ENCODE measurements at regions not wholly inside any gene's neighbourhood (a gene's known extent, or its start where the extent isn't known, plus 50 kb on each side); places are given as distances from the start of the nearest gene placed in this dataset.
A peak's percentile ranks its signal among the peaks of the same experiment; 100 is the strongest.

DNA sequence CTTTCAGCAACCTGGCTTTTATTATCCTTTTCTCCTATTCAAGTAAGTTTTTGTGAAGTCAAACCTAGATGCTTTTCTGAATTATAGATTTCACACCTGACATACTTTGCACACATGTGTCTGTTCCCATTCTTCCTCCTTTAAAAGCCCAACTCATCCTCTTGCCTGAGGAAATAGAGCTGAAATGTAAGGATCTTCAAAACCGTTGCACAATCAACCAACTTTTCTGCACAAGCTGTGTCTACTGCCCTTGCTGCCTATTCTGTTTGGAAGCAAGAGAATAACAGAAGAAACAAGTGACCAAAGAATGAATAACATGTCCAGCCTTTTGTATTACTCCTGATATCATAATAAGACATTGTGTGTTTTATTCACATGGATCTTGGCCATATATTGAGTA lies 95.1 kb upstream of the ITGA1 start:
- Histone ChIP-seq H3K9me3 (no peaks in the 10 kb centered on the region), H3K27ac (no peak overlapping the region), H3K36me3 (no peaks in the 10 kb centered on the region), H3K4me3 (no peak overlapping the region), H3K27me3 (replicated peaks; ENCODE audit: insufficient read depth) (no peaks in the 10 kb centered on the region), H3K4me1 (replicated peaks) (no peaks in the 10 kb centered on the region)
- TF ChIP-seq POLR2A (IDR thresholded peaks at IDR 0.05), result no peak
- intact Hi-C loops (cut with DNase I), result loop anchor here (5.0 to 10.0 kb wide), 3 partner anchors 95 to 402 kb away; partner anchors contain the start of genes ITGA1 and PELO
- DNase-seq (ENCODE audit: low spot score), result no peak
- WGBS, result 50% methylated on average over 1 of the region's 1 CpG

DNA sequence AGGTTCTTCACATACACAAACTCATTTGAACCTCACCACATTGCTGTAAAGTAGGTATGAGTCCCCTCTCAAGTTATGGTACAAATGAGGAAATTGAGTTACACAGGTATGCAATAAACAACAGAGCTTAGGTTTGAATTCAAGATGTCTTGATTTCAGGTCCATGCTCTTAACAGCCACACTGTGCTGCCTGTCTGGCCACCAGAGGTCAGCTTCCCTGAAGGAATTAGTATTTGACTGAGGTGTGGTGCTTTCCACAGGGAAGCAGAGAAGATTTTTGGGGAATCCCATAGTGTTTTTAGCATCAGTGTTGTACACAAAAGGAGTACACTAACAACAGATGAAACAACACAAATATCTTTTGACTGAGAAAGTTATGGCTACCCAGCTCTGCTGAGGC lies 94.4 kb upstream of the ITGA1 start:
- Histone ChIP-seq H3K4me3 (no peak overlapping the region), H3K27me3 (replicated peaks; ENCODE audit: insufficient read depth) (no peaks in the 10 kb centered on the region), H3K4me1 (replicated peaks) (no peaks in the 10 kb centered on the region), H3K9me3 (no peaks in the 10 kb centered on the region), H3K36me3 (no peaks in the 10 kb centered on the region), H3K27ac (no peak overlapping the region)
- DNase-seq (ENCODE audit: low spot score), result no peak
- intact Hi-C loops (cut with DNase I), result loop anchor here (5.0 to 10.0 kb wide), 3 partner anchors 94 to 402 kb away; partner anchors contain the start of genes ITGA1 and PELO
- TF ChIP-seq POLR2A (IDR thresholded peaks at IDR 0.05) (no peak), POLR2AphosphoS5 (IDR thresholded peaks at IDR 0.05) (no peak)
- TF ChIP-seq, protein P1, sequence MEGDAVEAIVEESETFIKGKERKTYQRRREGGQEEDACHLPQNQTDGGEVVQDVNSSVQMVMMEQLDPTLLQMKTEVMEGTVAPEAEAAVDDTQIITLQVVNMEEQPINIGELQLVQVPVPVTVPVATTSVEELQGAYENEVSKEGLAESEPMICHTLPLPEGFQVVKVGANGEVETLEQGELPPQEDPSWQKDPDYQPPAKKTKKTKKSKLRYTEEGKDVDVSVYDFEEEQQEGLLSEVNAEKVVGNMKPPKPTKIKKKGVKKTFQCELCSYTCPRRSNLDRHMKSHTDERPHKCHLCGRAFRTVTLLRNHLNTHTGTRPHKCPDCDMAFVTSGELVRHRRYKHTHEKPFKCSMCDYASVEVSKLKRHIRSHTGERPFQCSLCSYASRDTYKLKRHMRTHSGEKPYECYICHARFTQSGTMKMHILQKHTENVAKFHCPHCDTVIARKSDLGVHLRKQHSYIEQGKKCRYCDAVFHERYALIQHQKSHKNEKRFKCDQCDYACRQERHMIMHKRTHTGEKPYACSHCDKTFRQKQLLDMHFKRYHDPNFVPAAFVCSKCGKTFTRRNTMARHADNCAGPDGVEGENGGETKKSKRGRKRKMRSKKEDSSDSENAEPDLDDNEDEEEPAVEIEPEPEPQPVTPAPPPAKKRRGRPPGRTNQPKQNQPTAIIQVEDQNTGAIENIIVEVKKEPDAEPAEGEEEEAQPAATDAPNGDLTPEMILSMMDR (IDR thresholded peaks at IDR 0.05), result peak in 3 of 4 experiments; percentile 25 to 46 (median 38)

DNA sequence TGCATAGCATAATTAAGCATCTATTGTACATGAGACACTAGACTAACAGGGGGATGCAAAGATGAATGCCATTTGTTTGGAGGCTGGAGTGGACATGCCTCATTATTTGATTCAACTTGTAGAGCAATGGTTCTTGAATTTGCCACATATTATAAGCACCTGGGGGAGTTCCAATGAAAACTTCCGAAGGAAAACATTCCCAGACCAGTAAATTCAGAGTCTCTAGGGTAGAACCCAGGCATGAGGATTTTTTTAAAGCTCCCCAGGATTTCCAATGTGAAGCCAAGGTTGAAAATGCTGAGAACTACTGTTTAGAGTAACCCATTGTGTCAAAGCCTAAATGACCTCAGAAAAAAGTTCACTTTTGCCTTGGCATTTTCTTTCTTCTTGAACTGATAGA lies 93.9 kb upstream of the ITGA1 start:
- Histone ChIP-seq H3K36me3 (no peaks in the 10 kb centered on the region), H3K4me3 (no peak overlapping the region), H3K27ac (no peak overlapping the region), H3K4me1 (replicated peaks) (no peaks in the 10 kb centered on the region), H3K27me3 (replicated peaks; ENCODE audit: insufficient read depth) (no peaks in the 10 kb centered on the region), H3K9me3 (no peaks in the 10 kb centered on the region)
- intact Hi-C loops (cut with DNase I), result loop anchor here (5.0 to 10.0 kb wide), 3 partner anchors 93 to 401 kb away; partner anchors contain the start of genes ITGA1 and PELO
- 78% methylated on average over 1 of the region's 1 CpG for WGBS
- no peak for DNase-seq (ENCODE audit: low spot score)
- TF ChIP-seq, protein P1 (IDR thresholded peaks at IDR 0.05), result no peak
- no peak for TF ChIP-seq POLR2AphosphoS5 (IDR thresholded peaks at IDR 0.05)
- no peak for TF ChIP-seq POLR2A (IDR thresholded peaks at IDR 0.05)

DNA sequence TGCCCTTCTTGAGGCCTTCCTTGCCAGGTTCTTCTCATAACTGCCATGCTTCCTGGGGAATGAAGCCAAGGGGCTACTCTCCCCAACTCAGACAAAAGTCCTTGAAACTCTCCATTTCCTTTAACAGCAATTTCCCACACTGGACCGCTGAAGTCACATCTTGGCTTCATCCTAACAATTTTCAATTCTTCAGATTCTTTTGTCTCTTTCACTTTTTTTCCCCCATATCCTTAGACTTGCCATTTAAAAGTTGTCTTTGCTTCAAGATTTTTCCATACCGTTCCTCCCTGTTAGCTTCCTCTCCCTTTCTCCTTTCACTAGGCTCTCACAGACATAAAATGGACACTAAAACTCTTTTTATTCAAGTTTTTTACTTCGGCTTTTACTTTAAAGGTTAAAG lies 93.1 kb upstream of the ITGA1 start:
- intact Hi-C loops (cut with DNase I), result loop anchor here (5.0 to 10.0 kb wide), 3 partner anchors 93 to 400 kb away; partner anchors contain the start of genes ITGA1 and PELO
- DNase-seq (ENCODE audit: low spot score), result no peak
- whole genome bisulfite sequencing, result 67% methylated on average over 3 of the region's 3 CpGs

DNA sequence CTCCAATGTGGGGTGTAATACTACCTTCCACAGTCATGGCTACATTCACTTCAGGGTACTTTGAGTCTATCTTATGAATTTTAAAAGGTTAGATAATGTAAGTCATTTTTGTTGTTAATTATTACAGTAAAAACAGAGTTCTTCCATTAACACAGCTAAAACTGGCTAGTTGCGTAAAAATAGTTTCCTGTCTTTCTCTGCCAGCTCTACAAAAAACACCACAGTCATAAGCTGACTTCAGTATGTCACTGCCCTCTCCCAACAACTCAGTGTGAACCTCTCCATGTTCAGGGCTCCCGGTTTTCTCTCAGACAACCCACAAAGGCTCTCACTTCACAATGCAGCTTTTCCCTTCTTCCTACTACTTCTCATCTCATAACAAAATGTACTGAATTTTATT lies 84.8 kb upstream of the ITGA1 start:
- no peak for DNase-seq (ENCODE audit: low spot score)
- H3K9me3 ChIP-seq, result no peaks in the 10 kb centered on the region
- no peak overlapping the region for H3K4me3 ChIP-seq
- WGBS, result 59% methylated on average over 2 of the region's 2 CpGs
- H3K36me3 ChIP-seq, result no peaks in the 10 kb centered on the region
- no peaks in the 10 kb centered on the region for H3K4me1 ChIP-seq (replicated peaks)
- no peak overlapping the region for H3K27ac ChIP-seq
- TF ChIP-seq, protein P1 (IDR thresholded peaks at IDR 0.05), result no peak
- TF ChIP-seq POLR2A (IDR thresholded peaks at IDR 0.05), result no peak
- no peak for TF ChIP-seq POLR2AphosphoS5 (IDR thresholded peaks at IDR 0.05)
- intact Hi-C loops (cut with DNase I), result no loop called here
- no peaks in the 10 kb centered on the region for H3K27me3 ChIP-seq (replicated peaks; ENCODE audit: insufficient read depth)

More for the DNA sequence above, 93.1 kb upstream of the ITGA1 start:
- Histone ChIP-seq H3K9me3 (no peaks in the 10 kb centered on the region), H3K27ac (no peak overlapping the region), H3K4me1 (replicated peaks) (no peaks in the 10 kb centered on the region), H3K4me3 (no peak overlapping the region), H3K36me3 (no peaks in the 10 kb centered on the region), H3K27me3 (replicated peaks; ENCODE audit: insufficient read depth) (no peaks in the 10 kb centered on the region)
- TF ChIP-seq POLR2AphosphoS5 (IDR thresholded peaks at IDR 0.05) (no peak), POLR2A (IDR thresholded peaks at IDR 0.05) (no peak)
- TF ChIP-seq, protein P1 (IDR thresholded peaks at IDR 0.05), result no peak

All from prostate gland (tissue), 2 donors.